Loucy (cell line): ENCODE measurements at regions not wholly inside any gene's neighbourhood (a gene's known extent, or its start where the extent isn't known, plus 50 kb on each side); places are given as distances from the start of the nearest gene placed in this dataset.

ENCODE experiments used
- H2AFZ ChIP-seq: fragments of 200-600 bp; sonication (generic); 2 replicates; pipeline ENCODE4 v1.6.0; 2016; ENCODE audit warnings: antibody characterized with exemption, mild to moderate bottlenecking, low read length, moderate library complexity
- H3F3A ChIP-seq: fragments of 200-600 bp; 2 replicates; pipeline ENCODE4 v1.6.0; 2016; ENCODE audit warnings: antibody characterized with exemption, low read depth, mild to moderate bottlenecking
- H3K27me3 ChIP-seq: fragments of 200-600 bp; sonication (generic); 2 replicates; pipeline ENCODE4 v1.6.1; 2014; ENCODE audit warnings: low read length, mild to moderate bottlenecking; ENCODE audit not compliant: insufficient read depth, poor library complexity, severe bottlenecking
- H3K36me3 ChIP-seq: fragments of 200-600 bp; sonication (generic); 2 replicates; pipeline ENCODE4 v1.6.1; 2016; ENCODE audit warnings: low read length; ENCODE audit not compliant: insufficient read depth
- H3K4me1 ChIP-seq: fragments of 200-600 bp; sonication (generic); 2 replicates; pipeline ENCODE4 v1.5.1; 2014; ENCODE audit warnings: low read length, mild to moderate bottlenecking; ENCODE audit not compliant: insufficient read depth, poor library complexity, severe bottlenecking
- H3K4me2 ChIP-seq: fragments of 200-600 bp; sonication (generic); 2 replicates; pipeline ENCODE4 v1.6.0; 2014; ENCODE audit warnings: antibody characterized with exemption, low read length, low read depth, mild to moderate bottlenecking; ENCODE audit not compliant: poor library complexity, severe bottlenecking
- H3K4me3 ChIP-seq: fragments of 200-600 bp; sonication (generic); 2 replicates; pipeline ENCODE4 v1.5.1; 2014; ENCODE audit warnings: low read length, mild to moderate bottlenecking, mixed read lengths; ENCODE audit not compliant: poor library complexity, severe bottlenecking
- H3K79me2 ChIP-seq: fragments of 200-600 bp; sonication (generic); 2 replicates; pipeline ENCODE4 v1.6.1; 2014; ENCODE audit warnings: low read length; ENCODE audit not compliant: insufficient read depth
- H3K9ac ChIP-seq: fragments of 200-600 bp; sonication (generic); 2 replicates; pipeline ENCODE4 v1.6.0; 2014; ENCODE audit warnings: mild to moderate bottlenecking, low read depth, low read length, moderate library complexity; ENCODE audit not compliant: poor library complexity, severe bottlenecking
- H3K9me2 ChIP-seq: fragments of 200-600 bp; sonication (generic); replicated peaks from 2 replicates; pipeline ENCODE4 v1.6.1; 2016; ENCODE audit warnings: low read depth, low read length, mixed read lengths
- H3K9me3 ChIP-seq: fragments of 200-600 bp; sonication (generic); 2 replicates; pipeline ENCODE4 v1.6.1; 2014; ENCODE audit warnings: mild to moderate bottlenecking, antibody characterized with exemption, low read length, low read depth; ENCODE audit not compliant: insufficient read depth
- H4K20me1 ChIP-seq: fragments of 200-600 bp; sonication (generic); 2 replicates; pipeline ENCODE4 v1.6.0; 2014; ENCODE audit warnings: antibody characterized with exemption, low read length, mild to moderate bottlenecking; ENCODE audit not compliant: insufficient read depth, poor library complexity, severe bottlenecking
- EZH2phosphoT487 ChIP-seq: fragments of 200-600 bp; IDR thresholded peaks from 2 replicates; pipeline ENCODE4 v1.6.1; 2018; ENCODE audit warnings: antibody characterized with exemption, mild to moderate bottlenecking, moderate library complexity, borderline replicate concordance
- TF ChIP-seq, protein P1 (sequence below): fragments of 200-600 bp; sonication (generic); conservative IDR thresholded peaks from 2 replicates; pipeline ENCODE4 v1.5.1; 2014; ENCODE audit warnings: mild to moderate bottlenecking, antibody characterized with exemption, low read length

DNA sequence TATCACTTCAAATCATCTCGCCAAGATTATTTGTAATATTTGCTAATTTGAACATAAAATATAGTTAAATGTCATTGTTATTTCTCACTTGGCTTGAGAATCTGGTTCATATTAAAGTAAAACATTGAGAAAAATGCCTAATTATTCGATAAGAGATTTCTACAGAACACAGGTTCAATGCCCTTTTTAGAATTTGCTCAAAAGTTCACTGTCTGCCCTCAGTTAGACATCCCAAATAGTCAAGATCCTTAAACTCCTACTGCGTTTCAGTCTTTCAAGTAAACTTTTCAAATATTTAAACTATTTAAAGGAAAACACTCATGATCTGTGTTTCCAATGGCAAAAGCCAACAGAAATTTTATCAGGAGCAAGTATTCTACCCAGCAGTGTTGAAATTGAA, 204.1 kb upstream of the AGTR1 start:
- H3K9me2 ChIP-seq: no peaks in the 10 kb centered on the region
- H3K4me2 ChIP-seq: peak overlapping the region; percentile 31
- H3F3A ChIP-seq: no peaks in the 10 kb centered on the region
- H3K36me3 ChIP-seq: no peaks in the 10 kb centered on the region
- no peak overlapping the region for H3K4me3 ChIP-seq
- no peaks in the 10 kb centered on the region for H3K79me2 ChIP-seq
- TF ChIP-seq, protein P1, sequence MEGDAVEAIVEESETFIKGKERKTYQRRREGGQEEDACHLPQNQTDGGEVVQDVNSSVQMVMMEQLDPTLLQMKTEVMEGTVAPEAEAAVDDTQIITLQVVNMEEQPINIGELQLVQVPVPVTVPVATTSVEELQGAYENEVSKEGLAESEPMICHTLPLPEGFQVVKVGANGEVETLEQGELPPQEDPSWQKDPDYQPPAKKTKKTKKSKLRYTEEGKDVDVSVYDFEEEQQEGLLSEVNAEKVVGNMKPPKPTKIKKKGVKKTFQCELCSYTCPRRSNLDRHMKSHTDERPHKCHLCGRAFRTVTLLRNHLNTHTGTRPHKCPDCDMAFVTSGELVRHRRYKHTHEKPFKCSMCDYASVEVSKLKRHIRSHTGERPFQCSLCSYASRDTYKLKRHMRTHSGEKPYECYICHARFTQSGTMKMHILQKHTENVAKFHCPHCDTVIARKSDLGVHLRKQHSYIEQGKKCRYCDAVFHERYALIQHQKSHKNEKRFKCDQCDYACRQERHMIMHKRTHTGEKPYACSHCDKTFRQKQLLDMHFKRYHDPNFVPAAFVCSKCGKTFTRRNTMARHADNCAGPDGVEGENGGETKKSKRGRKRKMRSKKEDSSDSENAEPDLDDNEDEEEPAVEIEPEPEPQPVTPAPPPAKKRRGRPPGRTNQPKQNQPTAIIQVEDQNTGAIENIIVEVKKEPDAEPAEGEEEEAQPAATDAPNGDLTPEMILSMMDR: no peak
- H3K27me3 ChIP-seq: peaks cover 54% of the 10 kb centered on the region
- no peak overlapping the region for H2AFZ ChIP-seq
- no peaks in the 10 kb centered on the region for H3K9me3 ChIP-seq
- no peaks in the 10 kb centered on the region for H4K20me1 ChIP-seq
- no peaks in the 10 kb centered on the region for H3K4me1 ChIP-seq
- H3K9ac ChIP-seq: no peak overlapping the region

DNA sequence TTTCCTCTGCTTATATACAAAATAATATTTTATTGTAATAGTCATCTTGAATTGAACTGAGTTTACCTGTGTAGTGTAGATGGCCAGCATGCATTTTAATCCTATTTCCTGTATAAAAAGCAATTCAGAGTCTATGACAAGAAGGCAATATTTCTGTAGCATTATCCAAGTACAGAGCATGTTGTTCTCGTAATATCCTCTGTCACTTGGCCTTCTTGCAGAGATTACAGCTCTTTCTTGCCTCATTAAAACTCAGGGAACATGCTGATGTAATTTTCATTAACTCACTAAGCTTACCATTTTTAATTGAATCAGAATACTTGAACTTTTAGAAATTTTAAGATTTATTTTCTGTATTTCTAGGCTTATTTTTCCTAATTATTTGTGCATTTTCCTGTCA, 203.3 kb upstream of the AGTR1 start:
- Histone ChIP-seq H2AFZ (no peak overlapping the region), H3K27me3 (peaks cover 62% of the 10 kb centered on the region), H3K36me3 (no peaks in the 10 kb centered on the region), H3K4me2 (peak overlapping the region; percentile 31), H3K9ac (no peak overlapping the region), H3K4me1 (no peaks in the 10 kb centered on the region), H3K9me3 (no peaks in the 10 kb centered on the region), H3K9me2 (no peaks in the 10 kb centered on the region), H3K79me2 (no peaks in the 10 kb centered on the region), H4K20me1 (no peaks in the 10 kb centered on the region), H3K4me3 (no peak overlapping the region), H3F3A (no peaks in the 10 kb centered on the region)
- no peak for TF ChIP-seq EZH2phosphoT487
- TF ChIP-seq, protein P1: no peak

DNA sequence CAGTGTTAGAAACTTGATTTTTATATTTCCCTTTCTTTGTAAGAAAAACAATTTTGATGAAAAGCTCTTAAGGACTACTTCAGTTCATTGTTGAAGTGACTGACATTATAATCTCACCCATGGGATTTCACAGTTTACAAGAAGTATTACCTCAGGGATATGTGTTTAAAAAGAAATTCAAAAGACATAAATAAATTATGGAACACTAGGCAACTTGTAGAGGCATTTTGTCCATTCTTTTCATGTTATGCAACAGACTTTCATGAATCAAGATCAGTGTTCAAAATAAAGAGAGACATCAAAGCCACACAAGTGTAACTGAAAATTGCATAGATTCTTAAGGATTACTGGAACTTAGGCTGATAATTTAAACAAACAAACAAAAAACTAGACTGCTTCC, 196.8 kb upstream of the AGTR1 start:
- H3K4me1 ChIP-seq: no peaks in the 10 kb centered on the region
- no peaks in the 10 kb centered on the region for H3K36me3 ChIP-seq
- H3K4me3 ChIP-seq: no peak overlapping the region
- no peaks in the 10 kb centered on the region for H4K20me1 ChIP-seq
- no peaks in the 10 kb centered on the region for H3K79me2 ChIP-seq
- no peaks in the 10 kb centered on the region for H3K9me3 ChIP-seq
- peaks cover 67% of the 10 kb centered on the region for H3K27me3 ChIP-seq
- TF ChIP-seq, protein P1: no peak
- no peak for TF ChIP-seq EZH2phosphoT487
- no peak overlapping the region for H2AFZ ChIP-seq
- no peaks in the 10 kb centered on the region for H3F3A ChIP-seq
- H3K9ac ChIP-seq: no peak overlapping the region
- no peaks in the 10 kb centered on the region for H3K9me2 ChIP-seq
- no peak overlapping the region for H3K4me2 ChIP-seq
